ENCODE measurements at regions not wholly inside any gene's neighbourhood (a gene's known extent, or its start where the extent isn't known, plus 50 kb on each side); places are given as distances from the start of the nearest gene placed in this dataset.

DNA sequence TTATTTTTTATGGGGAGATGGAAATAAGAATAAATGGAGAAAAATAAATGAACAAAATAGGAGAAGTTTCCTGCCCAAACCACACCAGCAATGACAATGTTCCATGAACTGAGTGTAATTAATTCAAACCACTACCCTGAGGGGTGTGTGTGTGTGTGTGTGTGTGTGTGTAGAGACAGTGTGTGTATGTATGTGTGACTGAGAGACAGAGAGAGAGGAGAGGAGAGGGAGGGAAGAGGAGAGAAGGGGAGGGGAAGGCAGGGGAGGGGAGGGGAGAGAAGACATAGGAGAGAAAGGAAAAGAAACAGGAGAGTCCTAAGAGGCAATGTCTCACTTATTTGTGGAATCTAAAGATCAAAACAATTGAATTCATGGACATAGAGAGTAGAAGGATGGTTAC is 65.0 kb upstream of the POU2AF1 start:
- DNase-seq: no peak

DNA sequence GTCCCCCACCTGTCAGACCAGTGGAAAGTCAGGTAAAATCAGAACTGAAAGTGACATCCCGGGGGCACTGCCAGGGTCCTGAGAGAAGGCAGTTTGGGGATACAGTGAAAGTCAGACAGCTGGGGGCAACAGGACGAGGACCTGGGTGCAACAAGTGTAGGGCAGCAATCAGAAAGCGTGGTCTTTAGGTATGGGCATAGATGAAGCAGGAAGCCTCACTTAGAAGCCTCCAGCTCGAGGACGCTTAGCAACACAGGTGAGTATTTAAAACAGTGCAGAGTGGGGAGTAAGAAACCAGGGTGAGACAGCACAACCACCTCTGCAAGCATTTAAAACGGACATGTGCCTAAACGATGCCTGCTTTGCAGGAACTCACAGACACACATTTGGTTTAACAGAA is 64.6 kb upstream of the POU2AF1 start:
- DNase-seq: no peak

DNA sequence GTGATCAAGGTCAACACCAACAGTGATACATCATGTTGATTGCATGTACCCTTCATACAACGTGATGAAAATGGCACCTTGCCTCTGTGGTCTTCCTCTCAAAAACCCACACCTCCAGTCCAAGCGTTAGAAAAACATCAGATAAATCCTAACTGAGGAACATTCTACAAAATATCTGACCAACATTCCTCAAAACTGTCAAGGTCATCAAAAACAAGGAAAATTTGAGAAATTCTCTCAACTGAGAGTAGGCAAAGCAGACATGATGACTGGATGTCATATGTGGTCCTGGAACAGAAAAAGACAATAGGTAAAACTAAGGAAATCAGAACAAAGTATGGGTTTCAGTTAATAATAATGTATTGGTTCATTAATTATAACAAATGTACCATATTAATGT is 64.0 kb upstream of the POU2AF1 start:
- DNase-seq: no peak

DNA sequence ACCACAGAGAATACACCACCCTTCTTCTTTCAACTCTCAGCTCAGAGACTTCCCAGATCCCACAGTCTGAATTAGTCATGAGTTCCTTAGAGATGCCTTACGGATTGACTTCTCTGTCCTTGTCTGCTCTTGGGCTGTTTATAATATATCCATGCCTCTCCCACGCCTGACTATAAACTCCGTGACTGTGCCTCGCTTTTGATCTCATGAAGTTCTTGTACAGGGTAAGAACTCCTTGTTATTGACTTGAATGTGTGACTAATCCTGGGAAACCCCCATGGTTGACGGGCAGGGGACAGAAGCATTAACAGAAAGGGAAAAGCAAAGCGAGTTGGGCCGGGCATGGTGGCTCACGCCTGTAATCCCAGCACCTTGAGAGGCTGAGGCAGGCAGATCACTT is 62.4 kb upstream of the POU2AF1 start:
- DNase-seq: peak; percentile 74

DNA sequence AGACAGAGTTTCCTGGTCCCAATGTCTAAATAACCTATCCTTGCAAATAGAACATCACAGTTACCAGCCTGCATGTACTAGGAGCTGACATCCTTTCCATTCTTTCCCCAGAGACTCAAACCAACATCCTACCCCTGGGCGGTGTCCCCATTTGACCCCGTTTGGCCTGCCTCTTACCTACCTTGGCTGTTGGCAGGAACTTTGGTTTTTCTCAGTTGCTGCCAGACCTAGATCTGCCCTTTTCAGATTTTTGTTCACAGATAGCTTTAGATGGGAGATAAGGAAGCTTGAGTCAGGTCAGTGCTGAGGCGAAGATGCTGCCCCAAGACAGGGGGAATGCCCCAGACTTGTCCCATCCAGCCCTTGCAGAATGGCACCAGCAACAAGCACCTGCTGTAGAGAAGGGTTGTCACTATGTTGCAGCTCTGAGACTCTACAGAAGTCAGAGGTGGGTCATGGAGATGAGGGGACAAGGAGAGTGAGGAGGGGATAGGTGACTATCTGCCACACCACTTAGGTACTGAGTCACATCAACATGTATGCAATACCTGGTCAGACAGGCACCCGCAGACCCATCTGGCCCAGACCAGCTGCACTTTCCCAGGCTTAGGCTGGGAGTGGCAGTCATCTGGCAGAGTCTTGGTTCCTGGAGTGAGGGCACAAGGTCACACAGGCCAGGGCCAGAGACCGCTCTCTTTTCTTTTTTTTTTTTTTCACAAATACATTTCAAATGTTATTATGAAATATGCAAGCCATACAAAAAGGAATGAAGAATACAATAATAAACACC is 61.5 kb upstream of the POU2AF1 start:
- no peak for DNase-seq

DNA sequence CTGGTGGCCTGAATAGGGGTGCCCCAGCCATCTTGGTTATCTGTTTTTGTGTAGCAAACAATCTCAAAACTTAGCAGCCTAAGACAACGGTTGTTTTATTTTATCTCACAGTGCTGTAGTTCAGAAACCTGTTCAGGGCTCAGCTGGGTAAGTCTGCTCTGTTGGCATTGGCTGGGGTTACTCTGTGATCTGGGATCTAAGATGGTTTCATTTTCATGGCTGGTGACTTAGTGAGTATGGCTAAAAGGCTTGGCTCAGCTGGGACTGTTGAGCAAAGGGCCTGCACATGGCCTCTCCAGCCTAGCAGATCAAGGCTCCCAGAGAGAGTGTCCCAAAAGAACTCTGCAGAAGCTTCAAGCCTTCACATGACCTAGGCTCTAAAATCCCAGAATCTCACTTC is 60.8 kb upstream of the POU2AF1 start:
- no peak for DNase-seq

DNA sequence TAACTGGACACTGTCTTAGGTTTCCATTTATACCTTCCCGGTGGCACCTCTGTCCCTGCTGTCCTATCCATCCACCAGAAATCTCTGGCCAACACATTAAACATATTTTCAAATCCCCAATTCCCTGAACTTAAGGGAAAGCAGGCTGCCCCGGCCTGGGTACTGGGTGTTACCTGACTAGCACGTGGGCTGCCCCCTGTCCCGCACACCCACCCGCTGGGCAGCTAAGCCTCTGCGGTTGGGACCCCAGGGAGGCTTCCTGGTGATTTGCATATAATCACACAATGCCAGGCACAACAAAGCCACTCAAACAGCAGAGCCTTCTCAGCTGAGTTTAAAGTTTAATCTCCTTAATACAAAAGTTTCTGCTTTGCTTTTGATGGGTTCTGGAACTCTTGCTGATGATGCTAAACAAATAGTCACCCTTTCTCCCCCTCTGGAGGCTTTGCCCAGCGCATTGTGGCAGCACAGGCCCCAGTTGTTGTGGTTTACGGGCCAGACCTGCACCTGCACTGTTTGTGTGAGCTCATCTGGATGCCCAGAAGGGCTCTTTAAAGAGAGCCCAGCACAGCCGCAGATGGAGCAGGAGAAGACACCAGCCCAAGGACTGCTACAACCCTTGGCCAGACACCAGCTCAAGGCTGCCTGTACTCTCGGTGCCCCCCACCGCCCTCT is 59.9 kb upstream of the POU2AF1 start:
- DNase-seq: no peak

DNA sequence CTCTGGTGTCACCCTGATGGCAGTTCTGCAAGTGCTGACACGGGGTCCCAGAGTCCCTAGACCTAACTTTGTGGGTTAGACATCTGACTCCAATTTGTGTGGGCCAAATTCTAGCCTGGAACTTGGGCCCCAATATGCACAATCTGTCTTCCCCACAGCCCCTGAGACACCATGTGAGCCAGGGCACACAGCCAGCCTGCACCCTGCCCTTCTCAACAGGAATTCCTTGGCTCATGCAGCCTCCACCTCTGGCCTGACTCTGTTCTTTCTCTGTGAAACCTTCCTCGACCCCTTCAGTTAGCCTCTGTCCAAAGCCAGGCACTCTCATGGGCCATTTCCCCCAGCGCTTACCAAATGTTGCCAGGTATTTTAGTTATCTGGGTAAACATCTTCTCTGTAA is 59.1 kb upstream of the POU2AF1 start:
- DNase-seq: no peak

DNA sequence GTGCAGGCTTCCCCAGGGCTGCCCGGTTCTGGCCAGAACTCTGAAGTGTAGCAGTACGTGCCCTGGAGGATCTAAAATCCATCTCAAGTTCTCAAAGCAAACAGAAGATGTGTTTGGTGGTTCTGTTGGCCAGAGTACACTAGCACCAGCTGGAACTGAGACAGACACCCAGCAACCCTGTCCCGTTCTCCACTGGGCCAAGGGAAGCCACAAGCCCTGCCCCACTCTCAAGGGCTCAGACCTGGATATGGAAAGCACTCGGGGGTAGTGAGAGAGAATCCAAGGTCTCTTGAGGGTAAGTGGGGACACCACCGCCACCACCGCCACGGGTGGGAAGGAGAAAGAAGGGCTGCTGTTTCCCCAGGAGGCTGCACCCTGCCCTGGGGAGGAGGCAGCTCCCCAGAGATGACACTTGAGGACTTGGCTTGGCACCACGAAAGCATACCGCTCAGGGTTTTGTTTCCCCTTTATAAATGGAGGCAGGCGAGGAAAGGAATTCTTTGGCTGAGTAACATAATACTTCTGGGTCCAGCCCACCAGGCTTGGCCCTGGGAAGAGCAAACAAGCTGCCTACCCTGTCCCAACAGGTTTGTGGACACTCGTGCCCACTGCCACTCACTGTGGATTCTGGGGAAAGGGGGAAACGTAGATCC is 56.1 kb upstream of the POU2AF1 start:
- no peak for DNase-seq

DNA sequence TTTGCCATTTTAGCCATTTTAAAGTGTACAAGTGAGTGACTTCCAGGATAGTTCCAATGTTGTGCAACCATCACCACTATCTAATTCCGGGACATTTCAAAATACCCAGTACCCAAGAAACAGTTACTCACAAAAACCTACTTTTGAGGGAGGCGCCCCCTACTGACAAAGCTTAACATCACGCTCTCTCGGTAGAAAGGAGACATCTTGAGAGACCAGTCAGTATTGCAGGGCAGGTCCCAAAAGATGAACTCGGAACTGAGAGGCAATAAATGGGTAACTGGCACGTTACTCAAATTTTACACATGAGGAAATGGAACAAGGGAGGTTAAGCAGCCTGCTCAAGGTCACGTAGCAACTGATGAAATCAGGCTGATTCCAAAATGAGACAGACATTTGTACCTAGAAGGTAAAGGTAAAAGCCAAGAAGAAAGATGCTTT is 50.0 kb upstream of the POU2AF1 start:
- peak; percentile 7 for DNase-seq
